ENCODE measurements at regions not wholly inside any gene's neighbourhood (a gene's known extent, or its start where the extent isn't known, plus 50 kb on each side); places are given as distances from the start of the nearest gene placed in this dataset.
"Not testable (repeated sequence)": the region's sequence is repeated elsewhere in the genome, so short reads cannot be mapped to it uniquely, and the experiment has no call there.

DNA sequence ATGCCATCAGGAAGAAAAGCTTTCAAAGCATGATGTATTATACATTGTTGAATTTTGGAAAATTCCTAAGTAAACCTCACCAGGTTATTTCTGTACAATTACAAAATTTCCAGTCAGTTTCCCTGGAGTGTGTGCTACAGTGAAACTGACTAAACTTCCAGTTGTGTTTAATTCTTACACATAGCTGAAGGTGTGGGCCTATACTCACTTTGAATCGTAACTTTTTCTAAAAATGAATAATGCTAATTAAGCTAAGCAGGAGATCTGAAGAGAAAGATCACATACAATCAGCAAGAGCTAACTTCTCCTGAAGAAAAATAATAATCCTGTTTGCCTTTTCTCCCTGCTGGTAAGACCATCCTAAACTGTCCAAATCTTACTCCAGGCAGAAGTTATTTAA is 537.2 kb upstream of the PBX1 start:
- DNase-seq = no peak

DNA sequence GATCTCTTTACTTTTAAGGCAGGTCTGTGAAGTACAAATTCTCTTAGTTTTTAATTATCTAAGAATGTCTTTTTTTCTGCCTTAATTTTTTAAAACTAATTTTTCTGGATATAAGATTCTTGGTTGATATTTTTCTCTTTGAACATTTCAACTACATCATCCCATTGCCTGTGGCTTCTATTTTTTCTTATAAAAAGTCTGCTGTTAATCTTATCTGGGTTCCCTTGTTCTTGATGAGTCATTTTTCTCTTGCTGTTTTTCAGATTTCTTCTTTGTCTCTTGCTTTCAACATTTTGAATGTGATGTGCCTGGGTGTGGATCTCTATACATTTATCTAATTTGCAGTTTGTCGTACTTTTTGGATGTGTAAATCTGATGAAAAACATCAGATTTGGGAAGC is 525.2 kb upstream of the PBX1 start:
- no peak for DNase-seq

- no peak for DNase-seq
These were observed 518.2 kb upstream of the PBX1 start for GRCh38 chr1:164040754-164041153.

- DNase-seq = no peak
These were observed 507.2 kb upstream of the PBX1 start for GRCh38 chr1:164051782-164052181.

- DNase-seq = peak; percentile 27
These were observed 504.7 kb upstream of the PBX1 start for GRCh38 chr1:164054331-164054730.

DNA sequence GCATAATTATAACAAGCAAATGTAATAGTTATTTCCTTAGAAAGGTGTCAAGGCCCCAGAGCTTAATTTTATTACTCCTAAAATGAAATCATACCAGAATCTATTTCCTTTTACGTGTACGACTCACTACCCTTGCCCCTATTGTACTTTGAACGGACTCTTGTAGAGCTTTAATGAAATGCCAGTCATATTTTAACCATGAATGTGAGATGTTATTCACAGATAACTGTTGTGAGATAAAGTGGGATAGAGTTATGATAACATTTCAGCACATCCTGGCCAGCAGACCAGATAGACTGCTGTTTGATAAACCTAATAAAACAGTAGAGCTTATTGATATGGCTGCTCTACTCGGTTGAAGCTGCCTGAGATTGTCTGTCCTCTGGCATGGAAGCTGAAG is 500.8 kb upstream of the PBX1 start:
- no peak for DNase-seq

DNA sequence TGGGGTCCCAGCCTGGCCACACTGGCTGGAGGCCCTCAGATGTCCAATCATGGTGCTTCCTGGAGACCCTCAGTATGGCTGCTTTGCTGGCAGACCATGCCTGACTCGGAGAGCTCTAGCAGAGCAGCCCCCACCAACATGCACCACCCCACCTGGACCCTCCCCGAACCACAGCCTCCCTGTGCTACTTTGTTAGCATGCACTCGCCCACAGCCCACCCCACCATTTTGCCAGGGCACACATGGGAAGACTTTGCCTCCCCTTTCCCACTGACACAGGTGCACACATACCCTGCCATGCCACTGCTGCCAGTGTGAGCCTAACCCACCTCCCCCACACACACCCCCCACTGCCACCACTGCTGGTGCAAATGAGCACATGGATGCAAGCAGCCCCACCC is 497.5 kb upstream of the PBX1 start:
- DNase-seq = no peak

- DNase-seq = no peak
These were observed 494.5 kb upstream of the PBX1 start for GRCh38 chr1:164064501-164064900.

- no peak for DNase-seq
These were observed 487.7 kb upstream of the PBX1 start for GRCh38 chr1:164071288-164071687.

DNA sequence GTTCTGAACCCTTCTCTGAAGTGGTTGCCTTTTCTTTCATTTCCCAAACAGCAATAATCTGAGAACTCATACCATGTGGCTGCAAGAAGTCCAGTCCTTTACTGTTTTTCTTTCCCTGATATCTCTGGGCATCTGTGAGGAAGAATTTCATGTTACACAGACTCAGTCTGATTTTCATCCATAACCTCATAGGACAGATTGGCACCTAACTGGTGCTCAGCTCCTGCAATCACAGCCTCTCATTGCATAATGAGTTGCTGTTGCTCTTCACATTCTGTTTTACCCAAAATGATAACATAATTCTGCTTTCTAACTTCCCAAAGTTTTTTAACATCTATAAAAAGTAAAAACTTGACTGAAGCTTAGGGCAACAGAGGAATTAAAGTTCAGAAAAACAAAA is 472.2 kb upstream of the PBX1 start:
- DNase-seq = no peak

- DNase-seq = no peak
These were observed 471.0 kb upstream of the PBX1 start for GRCh38 chr1:164087906-164088453.

- DNase-seq = no peak
These were observed 466.2 kb upstream of the PBX1 start for GRCh38 chr1:164092603-164093353.

- DNase-seq = no peak
These were observed 465.4 kb upstream of the PBX1 start for GRCh38 chr1:164093543-164093942.

DNA sequence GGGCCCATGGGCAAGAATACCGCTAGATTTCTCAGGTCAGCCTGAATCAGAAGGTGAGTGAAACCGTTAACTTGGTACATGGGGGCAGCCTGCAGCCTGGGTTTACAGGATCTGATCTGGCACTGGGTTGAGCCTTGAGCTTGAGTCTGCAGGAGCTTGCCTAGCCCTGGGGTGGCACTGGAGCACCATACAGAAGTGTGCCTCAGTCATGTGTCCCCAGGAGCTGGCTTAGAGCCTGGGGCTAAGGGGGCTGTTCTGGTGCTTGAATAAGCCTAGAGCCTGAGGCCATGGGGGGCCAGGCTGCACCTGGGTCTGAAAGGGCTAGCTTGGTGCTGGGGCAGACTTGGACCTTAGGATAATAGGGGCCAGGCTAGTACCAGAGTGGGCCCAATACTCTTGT is 457.2 kb upstream of the PBX1 start:
- DNase-seq = no peak

DNA sequence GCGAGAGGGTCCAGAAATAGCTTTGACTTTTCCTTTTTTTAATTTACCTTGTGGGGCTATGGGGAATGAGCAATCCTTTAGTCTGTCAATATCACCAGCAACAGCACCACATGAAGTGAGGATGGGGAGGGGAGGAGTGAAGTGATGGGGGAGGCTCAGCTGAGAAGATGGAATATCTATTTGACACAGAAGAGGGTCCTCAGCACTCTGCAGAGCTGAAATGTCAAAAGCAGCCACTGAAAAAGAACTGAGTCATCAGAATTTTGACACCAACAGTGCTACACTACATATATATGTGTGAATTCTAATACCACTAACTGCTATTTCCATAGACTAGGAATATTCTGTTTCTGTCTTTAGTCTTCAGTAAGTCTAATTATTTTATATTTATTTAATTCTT is 427.0 kb upstream of the PBX1 start:
- peak; percentile 27 for DNase-seq

DNA sequence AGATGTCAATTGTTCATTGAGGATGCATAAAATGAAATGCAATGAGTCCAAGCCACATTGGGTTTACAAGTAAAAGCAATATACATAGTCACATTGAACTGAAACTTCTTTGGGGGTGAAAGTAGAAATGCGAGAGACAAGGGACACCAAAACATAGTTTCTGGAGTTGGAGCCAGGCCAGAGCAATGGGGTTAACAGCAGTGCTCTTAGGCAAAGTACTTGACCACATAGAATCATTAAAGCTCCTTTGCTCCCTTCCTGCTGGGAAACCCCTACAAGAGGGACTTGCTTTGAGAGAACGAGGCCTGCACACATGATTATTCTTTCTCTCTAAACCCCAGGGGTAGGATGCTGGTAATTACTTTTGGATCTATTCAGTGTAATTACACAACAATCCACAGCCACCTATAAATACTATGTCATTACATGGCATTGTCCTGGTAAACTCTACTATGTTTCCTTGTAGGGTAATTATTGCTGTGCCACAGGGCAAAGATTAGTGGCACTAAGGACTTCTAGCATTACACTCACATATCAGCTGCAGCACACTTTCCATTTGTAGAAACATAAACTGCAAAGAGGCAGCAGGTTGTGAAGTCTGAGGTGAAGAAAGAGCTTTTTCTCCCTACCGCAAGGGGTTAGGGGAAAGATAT is 421.6 kb upstream of the PBX1 start:
- no peak for DNase-seq

- DNase-seq = peak; percentile 83
These were observed 417.2 kb upstream of the PBX1 start for GRCh38 chr1:164141797-164142196.

DNA sequence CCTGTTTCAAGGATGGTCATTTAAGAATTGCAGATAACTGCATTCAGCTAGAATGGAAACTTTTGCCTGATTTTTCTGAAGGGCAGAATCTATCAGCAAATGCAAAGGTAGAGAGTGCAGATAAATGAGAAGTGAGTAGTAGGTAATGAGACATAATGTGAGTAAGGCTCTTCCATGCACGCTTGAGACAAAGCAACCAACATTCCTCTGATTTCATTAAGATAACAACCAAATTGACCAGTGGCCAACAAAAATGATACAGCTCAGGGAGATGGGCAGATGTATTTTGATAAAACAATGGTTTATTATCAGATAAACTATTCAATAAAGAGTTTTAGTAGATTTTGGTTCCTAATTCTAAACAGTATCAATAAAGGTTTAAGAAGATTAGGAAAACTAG is 404.4 kb upstream of the PBX1 start:
- no peak for DNase-seq

- no peak for DNase-seq
These were observed 403.6 kb upstream of the PBX1 start for GRCh38 chr1:164155347-164155746.

DNA sequence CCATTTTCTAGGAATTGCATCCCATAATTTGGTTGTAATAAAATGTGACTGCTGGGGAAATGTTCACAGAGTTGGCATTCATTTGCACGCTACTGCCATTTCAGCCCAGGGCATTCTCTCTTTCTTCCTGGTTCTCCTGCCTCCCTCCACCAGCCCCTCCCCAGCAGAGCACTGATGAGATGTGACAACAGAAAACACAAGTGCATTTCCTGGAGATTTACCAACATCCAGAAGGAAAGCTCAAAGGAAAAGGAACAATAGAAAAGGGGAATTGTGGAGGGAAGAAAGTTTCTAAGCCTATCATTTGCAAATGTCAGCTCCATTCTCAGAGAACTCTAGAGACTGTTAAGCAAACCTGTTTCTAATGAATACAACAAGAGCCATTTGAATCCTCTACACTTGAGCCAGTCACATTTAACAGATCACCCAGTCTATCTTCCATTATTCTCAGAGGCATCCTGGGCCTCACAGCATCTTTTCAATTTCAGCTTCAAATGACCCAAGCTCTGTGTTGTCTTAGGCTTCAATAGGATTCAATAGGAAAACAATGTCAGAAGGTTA is 395.6 kb upstream of the PBX1 start:
- no peak for DNase-seq

DNA sequence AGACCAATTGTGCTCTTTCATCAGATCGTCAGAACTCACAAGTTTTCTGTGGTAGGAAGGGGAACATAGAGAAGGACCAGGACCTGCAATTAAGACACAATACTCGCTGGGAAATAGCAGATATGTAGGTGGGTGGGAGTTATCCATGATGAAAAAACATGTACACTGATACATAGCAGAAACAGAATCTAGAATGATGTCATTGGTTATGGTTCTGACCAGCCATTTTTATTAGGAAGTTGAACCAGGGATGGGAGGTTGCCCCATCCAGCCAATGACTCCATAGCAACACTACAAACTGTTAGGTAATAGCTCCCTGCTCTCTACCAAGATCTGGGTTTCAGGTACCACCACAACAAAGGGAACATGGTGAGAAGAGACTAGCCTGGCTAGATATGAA is 393.5 kb upstream of the PBX1 start:
- no peak for DNase-seq

DNA sequence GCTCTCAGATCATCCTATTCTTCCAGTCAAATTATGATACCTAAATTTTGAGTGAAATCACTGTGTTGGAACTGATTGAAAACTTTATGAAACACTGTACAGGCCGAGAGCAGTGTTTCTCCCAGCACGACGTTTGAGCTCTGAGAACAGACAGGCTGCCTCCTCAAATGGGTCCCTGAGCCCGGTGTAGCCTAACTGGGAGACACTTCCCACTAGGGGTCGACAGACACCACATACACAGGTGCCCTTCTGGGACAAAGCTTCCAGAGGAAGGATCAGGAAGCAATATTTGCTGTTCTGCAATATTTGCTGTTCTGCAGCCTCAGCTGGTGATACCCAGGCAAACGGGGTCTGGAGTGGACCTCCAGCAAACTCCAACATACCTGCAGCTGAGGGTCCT is 392.5 kb upstream of the PBX1 start:
- not testable (repeated sequence) for DNase-seq

DNA sequence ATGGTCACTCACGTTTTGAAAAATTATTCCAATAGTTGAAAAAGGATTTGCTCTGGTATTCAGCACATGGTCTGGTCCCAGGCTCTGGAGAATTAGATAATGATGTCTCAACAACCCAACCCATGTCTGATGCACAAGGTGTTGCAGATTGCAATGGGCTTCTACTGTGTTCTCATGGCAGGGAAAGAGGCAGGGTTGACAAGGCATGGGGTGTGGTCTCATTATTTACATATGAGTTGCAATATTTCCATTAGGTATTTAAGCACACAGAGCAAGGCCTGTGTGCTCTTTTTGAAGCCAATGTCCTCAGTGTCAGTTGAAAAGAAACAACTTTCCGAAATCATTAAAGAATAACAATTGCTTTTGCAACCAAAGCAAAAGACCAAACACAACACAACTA is 381.9 kb upstream of the PBX1 start:
- no peak for DNase-seq

DNA sequence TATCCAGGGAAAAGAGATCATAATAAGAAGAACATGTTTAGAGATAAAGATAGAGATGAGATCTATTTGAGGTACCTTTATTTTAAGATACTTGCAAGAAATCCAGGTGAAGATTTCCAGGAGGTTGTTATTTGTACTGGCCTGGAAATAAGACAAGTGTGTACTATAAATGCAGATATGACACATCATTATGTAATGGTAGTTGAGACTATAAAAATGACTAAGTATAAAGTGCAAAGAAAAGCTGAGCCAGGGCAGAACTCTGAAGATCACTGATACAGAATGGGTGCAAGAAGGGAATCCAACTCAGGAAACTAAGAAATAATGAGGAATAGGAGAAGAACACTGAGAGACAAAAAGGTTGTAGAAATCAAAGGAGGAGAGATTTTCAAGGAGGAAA is 378.2 kb upstream of the PBX1 start:
- no peak for DNase-seq

Data from eye (tissue), 1 donor.